ENCODE measurements at regions not wholly inside any gene's neighbourhood (a gene's known extent, or its start where the extent isn't known, plus 50 kb on each side); places are given as distances from the start of the nearest gene placed in this dataset.

GRCh38 chr1:118773656-118774055, 214.5 kb downstream of the TBX15 start (continued):
- TF ChIP-seq ZNF609 (CRISPR knock-in tag; IDR thresholded peaks at IDR 0.05; ENCODE audit: borderline replicate concordance), result no peak
- no peak for TF ChIP-seq ZNF670 (CRISPR knock-in tag; IDR thresholded peaks at IDR 0.05; ENCODE audit: borderline replicate concordance)
- TF ChIP-seq NFKBIZ (CRISPR knock-in tag; IDR thresholded peaks at IDR 0.05), result no peak
- no peak for TF ChIP-seq DRAP1 (CRISPR knock-in tag; IDR thresholded peaks at IDR 0.05)
- TF ChIP-seq LBX2 (CRISPR knock-in tag; IDR thresholded peaks at IDR 0.05; ENCODE audit: borderline replicate concordance), result no peak
- no peak for TF ChIP-seq DR1 (CRISPR knock-in tag; IDR thresholded peaks at IDR 0.05)
- no peak for TF ChIP-seq BHLHE40 (IDR thresholded peaks at IDR 0.05; ENCODE audit: low read length)
- TF ChIP-seq ZFP41 (CRISPR knock-in tag; IDR thresholded peaks at IDR 0.05; ENCODE audit: borderline replicate concordance), result no peak
- no peak for TF ChIP-seq ZNF570 (CRISPR knock-in tag; IDR thresholded peaks at IDR 0.05; ENCODE audit: borderline replicate concordance)
- no peak for TF ChIP-seq SNAPC5 (CRISPR knock-in tag; IDR thresholded peaks at IDR 0.05; ENCODE audit: borderline replicate concordance)
- TF ChIP-seq TRIM24 (CRISPR knock-in tag; IDR thresholded peaks at IDR 0.05), result no peak
